Fibroblast of gingiva (primary cell): ENCODE measurements at regions not wholly inside any gene's neighbourhood (a gene's known extent, or its start where the extent isn't known, plus 50 kb on each side); places are given as distances from the start of the nearest gene placed in this dataset.
"Not testable (repeated sequence)": the region's sequence is repeated elsewhere in the genome, so short reads cannot be mapped to it uniquely, and the experiment has no call there.

ENCODE experiments used
- DNase-seq: peaks from one replicate; pipeline ENCODE4 v3.0.0-alpha.2; 2011; ENCODE audit warnings: low read depth

DNA sequence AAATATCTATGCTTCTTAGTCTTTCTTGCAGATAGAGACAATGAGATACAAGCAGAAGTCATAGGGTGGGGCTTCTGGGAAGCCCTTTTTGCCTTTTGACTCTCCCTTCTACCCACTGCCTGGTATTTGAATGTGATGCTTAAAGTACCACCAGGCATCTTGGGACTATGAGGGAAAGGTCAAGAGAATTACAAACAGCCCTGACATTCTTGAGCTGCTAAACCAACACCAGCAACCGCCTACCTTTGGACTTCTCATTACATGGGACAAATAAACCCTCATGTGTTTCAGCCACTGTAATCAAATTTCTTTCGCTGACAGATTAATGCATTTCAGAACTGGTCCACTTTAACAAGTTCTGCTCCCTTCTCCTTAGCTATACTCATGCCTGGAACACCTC, 112.8 kb downstream of the LUZP4 start:
- no peak for DNase-seq

- DNase-seq = no peak
Measured at GRCh38 chrX:115408771-115409400, 119.4 kb downstream of the LUZP4 start.

GRCh38 chrX:115409551-115409950, 120.0 kb downstream of the LUZP4 start:
- no peak for DNase-seq

DNA sequence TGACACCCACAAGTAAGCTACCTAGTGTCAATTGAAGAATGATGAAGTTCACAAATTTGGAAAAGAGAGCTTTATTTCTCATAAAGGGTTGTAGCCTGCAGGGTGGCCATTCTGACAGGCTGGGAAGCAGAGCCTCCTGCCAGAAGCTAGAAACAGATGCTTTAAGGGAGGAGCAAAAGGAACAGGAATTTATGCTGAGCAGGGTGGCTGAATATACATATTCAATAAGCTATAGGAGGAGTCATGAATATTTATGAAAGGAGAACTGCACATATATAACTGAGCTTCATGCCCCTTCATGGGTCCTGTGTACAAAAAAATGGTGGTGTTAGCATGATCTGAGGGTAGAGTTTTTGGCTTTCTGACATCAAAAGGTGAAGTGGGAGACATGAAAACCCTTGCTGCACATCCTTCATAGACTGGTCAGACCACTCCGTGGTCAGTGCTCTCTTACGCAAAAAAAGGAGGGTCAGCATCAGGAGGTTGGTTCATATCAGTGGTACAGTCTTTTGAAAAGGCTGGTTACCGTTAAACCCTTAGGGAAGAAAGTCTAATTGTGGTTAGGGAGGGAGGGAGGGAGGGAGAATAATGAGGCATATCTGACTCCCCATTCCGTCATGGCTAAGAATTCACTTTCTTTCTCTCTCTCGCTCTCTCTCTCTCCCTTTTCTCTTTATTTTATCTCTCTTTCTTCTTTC, 121.4 kb downstream of the LUZP4 start:
- no peak for DNase-seq

DNA sequence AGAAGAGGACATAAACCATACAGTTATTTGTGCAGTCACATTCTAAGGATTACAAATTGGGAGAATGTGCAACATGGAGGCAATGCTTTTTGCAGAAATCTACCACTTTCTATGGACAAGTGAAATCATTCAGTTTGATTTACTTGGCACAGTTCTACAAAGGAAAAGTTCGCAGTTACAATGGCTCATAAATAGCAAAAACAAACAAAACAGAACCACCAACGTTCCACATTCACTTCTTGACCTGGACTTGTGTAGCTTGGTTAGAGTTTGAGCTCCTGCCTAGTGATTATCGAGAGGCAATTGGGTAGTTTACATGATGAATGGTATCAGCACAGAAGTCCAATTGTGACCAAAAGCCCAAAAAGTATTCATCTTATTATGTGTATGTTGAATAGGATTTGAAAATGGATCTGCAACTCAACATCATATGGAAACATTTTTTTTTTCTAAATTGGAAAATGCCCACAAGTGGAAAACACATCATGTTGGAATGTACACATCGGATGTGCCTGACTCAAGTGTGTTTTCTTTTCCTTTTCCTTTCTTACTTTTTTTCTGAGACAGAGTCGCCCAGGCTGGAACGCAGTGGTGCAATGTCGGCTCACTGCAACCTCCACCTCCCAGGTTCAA, 123.8 kb downstream of the LUZP4 start:
- DNase-seq = no peak

GRCh38 chrX:115419069-115419468, 129.6 kb downstream of the LUZP4 start:
- DNase-seq = no peak

DNA sequence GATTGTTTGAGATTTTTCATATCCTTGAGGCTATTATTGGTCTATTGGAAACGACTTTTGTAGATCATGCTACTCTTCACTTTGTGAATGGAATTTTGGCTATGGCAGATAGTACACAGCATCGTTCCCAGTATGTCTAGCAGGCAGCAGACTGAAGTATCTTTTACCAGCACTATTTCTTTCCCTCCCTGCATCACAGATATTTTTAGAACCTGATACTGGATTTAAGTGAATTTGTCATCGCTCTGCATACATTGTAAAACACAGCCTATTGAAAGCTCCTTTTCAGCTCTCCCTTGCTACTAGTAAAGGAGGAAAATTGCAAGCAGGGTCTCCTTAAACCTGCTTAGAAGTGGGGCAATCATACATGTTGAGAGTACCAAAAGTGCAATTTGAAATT, 133.6 kb downstream of the LUZP4 start:
- no peak for DNase-seq

DNA sequence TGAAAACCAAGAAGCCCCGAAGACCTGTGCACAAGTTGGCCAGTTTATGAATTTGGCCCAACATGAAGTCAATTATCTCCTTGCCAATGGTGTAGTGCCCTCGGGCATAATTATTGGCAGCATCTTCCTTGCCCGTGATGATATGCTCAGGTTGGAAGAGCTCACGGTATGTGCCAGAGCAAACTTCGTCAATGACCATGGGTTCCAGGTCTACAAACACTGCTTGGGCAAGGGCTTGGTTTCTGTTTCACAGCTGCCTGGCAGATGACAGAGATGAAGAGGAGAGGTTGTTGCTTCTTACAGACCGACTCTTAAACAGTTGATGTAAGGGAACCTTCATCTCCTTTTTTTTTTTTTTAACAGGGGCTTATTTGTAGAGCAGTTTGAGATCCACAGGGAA, 135.6 kb upstream of the PLS3 start:
- DNase-seq = no peak

DNA sequence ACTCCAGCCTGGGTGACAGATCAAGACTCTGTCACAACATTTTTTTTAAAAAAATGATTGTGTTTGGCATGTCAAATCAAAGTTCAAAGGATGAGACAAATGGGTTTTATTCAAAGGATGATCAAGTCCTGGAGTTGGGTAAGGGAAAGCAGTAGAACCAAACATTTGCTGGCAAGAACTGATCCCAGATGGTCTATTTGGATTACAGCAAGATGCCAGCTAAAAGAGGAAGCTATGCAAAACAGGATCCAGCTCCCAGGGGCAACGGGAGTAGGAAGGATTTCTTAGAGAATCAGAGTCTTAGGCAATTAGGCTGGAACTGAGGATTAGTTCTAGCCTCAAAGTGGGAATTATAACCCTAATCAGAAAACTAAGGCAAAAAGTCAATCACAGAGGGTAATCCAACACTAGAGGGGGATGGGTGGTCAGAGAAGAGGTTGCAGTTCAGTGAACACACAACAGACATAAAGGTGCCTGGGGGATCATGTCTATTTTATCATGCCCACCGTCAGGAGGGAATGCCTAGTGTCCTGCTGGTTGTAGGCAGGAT, 133.0 kb upstream of the PLS3 start:
- peak; percentile 1 for DNase-seq

GRCh38 chrX:115434834-115435233, 126.1 kb upstream of the PLS3 start:
- DNase-seq = not testable (repeated sequence)

GRCh38 chrX:115437841-115438595, 123.0 kb upstream of the PLS3 start:
- no peak for DNase-seq

GRCh38 chrX:115448146-115448545, 112.8 kb upstream of the PLS3 start:
- DNase-seq = no peak

DNA sequence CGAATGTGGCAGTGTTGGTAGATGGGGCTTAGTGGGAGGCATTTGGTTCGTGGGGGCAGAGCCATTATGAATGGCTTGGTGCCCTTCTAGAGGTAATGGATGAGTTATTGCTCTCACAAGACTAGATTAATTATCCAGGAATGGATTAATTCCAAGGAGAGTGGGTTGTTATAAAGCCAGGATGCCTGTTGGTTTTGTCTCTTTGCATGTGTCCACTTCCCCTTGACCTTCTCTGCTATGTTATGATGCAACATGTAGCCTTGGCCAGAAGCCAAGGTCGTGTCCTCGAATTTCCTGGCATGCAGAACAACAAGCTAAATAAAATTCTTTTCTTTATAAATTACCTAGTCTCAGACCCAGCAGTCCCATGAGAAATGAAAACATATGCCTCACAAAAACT, 111.2 kb upstream of the PLS3 start:
- peak; percentile 42 for DNase-seq

GRCh38 chrX:115452251-115452650, 108.7 kb upstream of the PLS3 start:
- no peak for DNase-seq

DNA sequence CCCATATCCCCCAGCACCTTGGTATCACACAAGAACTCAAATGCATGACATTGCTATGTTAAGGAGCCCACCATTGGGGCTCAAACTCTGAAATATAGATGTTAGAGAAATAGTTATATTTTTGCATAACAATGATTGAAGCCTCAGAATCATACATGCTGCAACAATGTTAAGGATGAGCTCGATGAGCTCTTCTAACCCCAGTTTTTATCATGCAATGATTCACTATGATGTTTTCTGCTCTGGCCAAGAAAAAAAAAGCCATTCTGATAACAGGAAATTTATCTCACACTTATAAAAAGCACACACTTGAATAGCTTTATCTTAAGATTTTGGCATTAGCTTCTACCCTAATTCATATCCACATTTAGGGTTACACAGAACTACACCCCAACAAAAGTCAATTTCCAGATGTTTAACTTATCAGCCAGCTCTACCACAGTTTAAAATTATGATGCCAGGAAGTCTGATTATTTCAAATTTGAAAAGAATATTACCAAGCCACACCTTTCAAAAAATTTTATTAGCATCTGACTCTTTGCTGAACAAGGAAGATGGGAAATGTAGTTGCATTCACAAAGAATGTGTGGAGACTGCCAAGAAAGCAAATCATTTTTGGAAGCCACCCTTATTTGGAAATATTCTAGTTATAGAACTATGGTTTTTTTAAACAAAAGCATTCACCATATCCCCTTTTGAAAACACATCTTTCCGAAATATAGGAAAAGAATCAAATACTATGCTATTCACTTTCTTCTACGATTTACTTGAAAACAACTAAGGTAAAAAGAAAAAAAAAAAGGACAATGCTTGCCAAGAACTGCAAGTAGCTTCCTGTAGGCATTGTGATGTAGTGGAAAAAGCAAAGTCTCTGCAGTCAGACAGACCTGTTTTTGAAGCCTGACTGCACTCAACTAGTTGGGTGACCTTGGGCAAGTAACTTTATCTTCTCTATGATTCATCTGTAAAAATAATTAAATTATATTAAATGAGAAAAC, 100.8 kb upstream of the PLS3 start:
- peak; percentile 2 for DNase-seq

DNA sequence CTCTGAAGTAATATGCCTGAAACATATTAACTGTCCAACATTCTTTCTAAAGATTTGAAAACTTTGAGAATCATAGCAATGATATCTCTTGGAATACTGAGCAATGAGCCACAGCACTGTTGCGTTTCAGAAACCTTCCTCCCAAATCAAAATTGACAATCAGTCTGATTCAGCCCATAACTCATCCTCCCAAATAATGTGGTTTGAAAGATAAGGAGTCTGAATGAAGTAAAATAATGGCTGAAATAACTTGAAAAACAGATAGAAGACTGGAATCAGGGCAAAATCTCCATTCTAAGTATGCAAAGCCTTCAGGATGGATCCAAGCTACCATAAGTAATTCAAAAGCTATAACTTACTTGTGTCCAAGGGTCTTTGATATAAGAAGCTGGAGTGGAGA, 98.6 kb upstream of the PLS3 start:
- DNase-seq = no peak

DNA sequence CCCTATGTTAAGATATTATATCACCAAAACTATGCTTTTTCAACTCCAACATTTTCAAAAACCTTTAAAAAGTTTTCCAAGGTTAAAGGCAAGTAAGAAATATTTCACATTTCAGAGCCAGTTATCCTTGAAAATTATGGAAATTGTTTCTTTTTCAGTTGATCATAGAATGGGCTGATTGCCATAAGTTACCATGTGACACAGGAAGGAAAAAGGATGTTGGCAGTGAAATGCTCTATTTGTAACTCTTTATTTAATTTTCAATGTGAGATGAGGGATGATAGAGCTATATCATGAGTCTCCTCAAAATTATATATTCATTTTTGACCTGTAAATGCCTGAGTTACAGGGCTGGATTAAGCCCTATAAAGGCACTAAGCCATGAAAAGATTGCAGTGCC, 93.0 kb upstream of the PLS3 start:
- DNase-seq = no peak

- no peak for DNase-seq
Measured at GRCh38 chrX:115472131-115472530, 88.8 kb upstream of the PLS3 start.

DNA sequence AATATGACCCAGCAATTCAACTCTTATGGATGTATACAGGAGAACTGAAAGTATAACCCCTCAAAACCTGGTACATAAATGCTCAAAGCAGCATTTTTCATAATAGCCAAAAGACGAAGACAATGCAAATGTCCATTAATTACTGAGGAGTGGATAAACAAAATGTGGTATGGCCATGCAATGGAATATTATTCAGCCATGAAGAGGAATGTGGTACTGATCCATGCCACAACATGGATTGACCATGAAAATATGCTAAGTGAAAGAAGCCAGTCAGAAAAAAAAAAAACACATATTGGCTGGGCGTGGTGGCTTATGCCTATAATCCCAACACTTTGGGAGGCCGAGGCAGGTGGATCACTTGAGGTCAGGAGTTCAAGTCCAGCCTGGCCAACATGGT, 74.5 kb upstream of the PLS3 start:
- DNase-seq = no peak

DNA sequence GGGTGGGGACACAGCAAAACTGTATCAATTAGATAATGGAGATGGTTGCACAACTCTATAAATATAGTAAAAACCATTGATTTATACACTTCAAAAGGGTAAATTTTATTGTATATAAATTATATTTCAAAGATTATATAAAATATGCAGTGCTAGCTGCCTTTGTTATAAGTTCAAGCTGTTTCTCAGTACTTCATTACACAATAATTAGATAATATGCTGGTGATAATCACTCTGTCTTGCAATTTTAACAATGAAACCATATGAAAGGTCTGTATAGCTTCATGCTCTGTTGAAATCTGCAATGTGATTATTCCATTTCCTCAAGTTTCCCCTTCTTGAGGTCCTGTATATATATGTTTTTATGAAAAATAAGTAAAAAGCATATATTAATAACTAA, 73.4 kb upstream of the PLS3 start:
- DNase-seq = no peak

DNA sequence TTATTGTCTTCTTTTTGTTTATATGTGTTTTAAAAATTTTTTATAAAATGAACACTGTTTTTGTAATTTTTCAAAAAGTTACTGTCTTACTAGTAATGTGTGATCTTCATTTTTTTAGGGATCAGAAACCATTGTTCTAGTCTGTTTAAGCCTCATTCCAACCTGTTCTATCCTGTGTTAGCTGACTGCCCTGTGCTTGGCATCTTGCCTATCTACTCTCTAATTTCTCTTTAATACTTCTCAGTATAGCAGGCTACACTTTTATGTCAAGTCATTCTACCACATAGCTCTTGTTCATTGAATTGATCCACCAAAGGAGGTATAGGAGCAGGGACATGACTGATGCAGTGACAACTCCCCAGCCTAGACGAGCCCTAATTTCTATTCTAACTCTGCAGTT, 70.2 kb upstream of the PLS3 start:
- DNase-seq = no peak
